ENCODE measurements at regions not wholly inside any gene's neighbourhood (a gene's known extent, or its start where the extent isn't known, plus 50 kb on each side); places are given as distances from the start of the nearest gene placed in this dataset.

- no peak for TF ChIP-seq MAZ (IDR thresholded peaks at IDR 0.05; ENCODE audit: borderline replicate concordance, low read depth, low read length)
- TF ChIP-seq SMC3 (IDR thresholded peaks at IDR 0.05; ENCODE audit: low read depth, low read length), result no peak
- TF ChIP-seq CHD1 (IDR thresholded peaks at IDR 0.05; ENCODE audit: low read depth, low read length), result no peak
- no peak for TF ChIP-seq BHLHE40 (IDR thresholded peaks at IDR 0.05; ENCODE audit: low read depth, low read length)
- no peak for TF ChIP-seq RFX5 (IDR thresholded peaks at IDR 0.05; ENCODE audit: low read depth, low read length)
- no peak for TF ChIP-seq RCOR1 (IDR thresholded peaks at IDR 0.05; ENCODE audit: insufficient replicate concordance, low read length)
- no peak for TF ChIP-seq MAFK (IDR thresholded peaks at IDR 0.05; ENCODE audit: low read depth, low read length)
- no peak for TF ChIP-seq NFE2L2 (IDR thresholded peaks at IDR 0.05; ENCODE audit: low read depth, low read length)
- TF ChIP-seq CTCF (conservative IDR thresholded peaks at IDR 0.05; ENCODE audit: low read depth, low read length), result no peak
- no peak for TF ChIP-seq CEBPB (IDR thresholded peaks at IDR 0.05; ENCODE audit: low read depth, low read length)
- no peak for TF ChIP-seq FOS (IDR thresholded peaks at IDR 0.05; ENCODE audit: low read depth, low read length)
- no peak for TF ChIP-seq POLR2A (IDR thresholded peaks at IDR 0.05; ENCODE audit: low read depth, low read length)
- TF ChIP-seq MXI1 (IDR thresholded peaks at IDR 0.05; ENCODE audit: borderline replicate concordance, low read depth, low read length), result no peak
- H2AK5ac ChIP-seq (ENCODE audit: low read depth, low read length), result no peak overlapping the region
- no peaks in the 10 kb centered on the region for H3K4me1 ChIP-seq (ENCODE audit: control insufficient read depth, insufficient read depth, low read length)
- H3K56ac ChIP-seq (ENCODE audit: extremely low read depth, insufficient read depth, low read length), result no peak overlapping the region
- H2AK9ac ChIP-seq (replicated peaks; ENCODE audit: low read depth, low read length, poor library complexity), result no peak overlapping the region
- H3K4me2 ChIP-seq (ENCODE audit: low read depth, low read length), result no peak overlapping the region
- POLR2A ChIA-PET (ENCODE audit: unreplicated experiment), result no interaction called here
- no peak for ATAC-seq (ENCODE audit: low read depth)
- peaks cover 5% of the 10 kb centered on the region for H3K27me3 ChIP-seq (ENCODE audit: control insufficient read depth, insufficient read depth, low read length)
- no peak overlapping the region for H3K14ac ChIP-seq (replicated peaks; ENCODE audit: low read depth, low read length)
- dilution Hi-C loops (cut with HindIII; ENCODE audit: low sequenced_read_pairs, unreplicated experiment) (no loop called here), intact Hi-C loops (cut with micrococcal nuclease) (no loop called here), in situ Hi-C loops (cut with MboI; ENCODE audit: low sequenced_read_pairs) (no loop called here)
- H3K4me3 ChIP-seq (ENCODE audit: insufficient read depth, low read depth, low read length), result no peak overlapping the region
- no peak overlapping the region for H3K18ac ChIP-seq (ENCODE audit: low read depth, low read length)
- no peak for DNase-seq
- no peak overlapping the region for H4K8ac ChIP-seq (ENCODE audit: low read depth in 2 of 2, low read length in 2 of 2)
- WGBS, 2 experiments (ENCODE audit: extremely low coverage in 2 of 2, insufficient read length in 1 of 2), result no CpG with 5 or more reads among the region's 3 CpGs
- no peak overlapping the region for H2BK120ac ChIP-seq (ENCODE audit: low read depth, low read length)
- CTCF ChIA-PET, result no interaction called here
- H2BK5ac ChIP-seq (ENCODE audit: low read depth, low read length, poor library complexity, severe bottlenecking), result no peak overlapping the region
- H4K20me1 ChIP-seq (ENCODE audit: insufficient read depth, low read length), result no peaks in the 10 kb centered on the region
- no peaks in the 10 kb centered on the region for H3K79me1 ChIP-seq (ENCODE audit: low read depth in 1 of 2, low read length in 2 of 2)
- H3K9ac ChIP-seq (ENCODE audit: low read depth, low read length), result no peak overlapping the region
- no peak overlapping the region for H2BK20ac ChIP-seq (ENCODE audit: low read depth, low read length)
- no peaks in the 10 kb centered on the region for H3K36me3 ChIP-seq (ENCODE audit: control insufficient read depth, insufficient read depth, low read length)
- BruUV-seq (replicated peaks), result no TSS peak
- H3K23ac ChIP-seq (ENCODE audit: low read depth, low read length), result no peak overlapping the region
- no peak overlapping the region for H4K5ac ChIP-seq (ENCODE audit: low read depth, low read length)
- no peaks in the 10 kb centered on the region for H3K9me1 ChIP-seq (ENCODE audit: insufficient read depth, low read length)
- H2AFZ ChIP-seq (replicated peaks; ENCODE audit: low read length, poor library complexity), result no peak overlapping the region
- no peak overlapping the region for H3K27ac ChIP-seq (ENCODE audit: insufficient read depth, low read length)
- no peak overlapping the region for H4K91ac ChIP-seq (ENCODE audit: insufficient read depth, low read depth, low read length)
- H2BK15ac ChIP-seq (ENCODE audit: low read depth, low read length), result no peak overlapping the region
- H3K9me3 ChIP-seq (ENCODE audit: control insufficient read depth, insufficient read depth, low read length), result no peaks in the 10 kb centered on the region
- H3K4ac ChIP-seq (ENCODE audit: low read depth, low read length), result no peak overlapping the region
Observed at GRCh38 chr5:15386122-15386521, 113.9 kb upstream of the FBXL7 start.

Data from IMR-90 (cell line).